PFSK-1 (cell line): ENCODE measurements at regions not wholly inside any gene's neighbourhood (a gene's known extent, or its start where the extent isn't known, plus 50 kb on each side); places are given as distances from the start of the nearest gene placed in this dataset.

ENCODE experiments used
- FOXP2 ChIP-seq: optimal IDR thresholded peaks from 2 replicates; pipeline ENCODE3; 2011; ENCODE audit warnings: borderline replicate concordance, control low read depth, inconsistent platforms; ENCODE audit not compliant: insufficient read depth; ENCODE audit errors: extremely low read length, extremely low read depth
- POLR2AphosphoS5 ChIP-seq: IDR thresholded peaks from 2 replicates; pipeline ENCODE4 v1.6.1; 2012; ENCODE audit warnings: low read depth, mild to moderate bottlenecking, control low read depth, low read length, moderate library complexity
- SIN3A ChIP-seq: IDR thresholded peaks from 2 replicates; pipeline ENCODE4 v1.6.1; 2012; ENCODE audit warnings: mild to moderate bottlenecking, low read length, moderate library complexity, borderline replicate concordance; ENCODE audit not compliant: insufficient read depth
- TAF1 ChIP-seq: IDR thresholded peaks from 2 replicates; pipeline ENCODE4 v1.6.1; 2012; ENCODE audit warnings: low read length, control low read depth, borderline replicate concordance; ENCODE audit not compliant: insufficient read depth
- TF ChIP-seq, protein P1 (sequence below), 2 experiments: IDR thresholded peaks; 2 replicates each; pipeline versions ENCODE4 v1.6.1 to v1.8.0; 2011 to 2012; ENCODE audit warnings: low read depth in 2 of 2, low read length in 2 of 2, control low read depth in 1 of 2, inconsistent platforms in 1 of 2, mild to moderate bottlenecking in 1 of 2, moderate library complexity in 1 of 2; ENCODE audit not compliant: insufficient read depth in 1 of 2

DNA sequence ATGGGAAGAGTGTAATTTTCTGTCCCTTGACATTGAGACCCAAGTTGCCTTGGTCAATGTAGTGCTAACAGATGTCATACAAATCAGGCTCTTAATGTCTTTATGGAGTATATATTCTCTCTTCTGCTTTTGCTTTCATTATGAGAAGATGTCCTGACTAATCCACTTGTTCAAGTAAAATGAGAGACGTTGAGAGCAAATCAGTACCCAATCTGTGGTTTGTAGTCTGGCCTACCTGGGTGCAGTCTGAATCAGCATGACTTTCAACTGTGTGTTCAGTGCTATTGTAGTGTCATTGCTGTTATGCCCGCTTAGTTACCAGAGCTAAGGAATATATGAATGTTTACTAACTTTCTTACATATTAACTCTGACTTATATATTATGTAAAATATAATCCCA lies 612.4 kb downstream of the ANKRD7 start:
- TF ChIP-seq TAF1: no peak
- no peak for TF ChIP-seq POLR2AphosphoS5

DNA sequence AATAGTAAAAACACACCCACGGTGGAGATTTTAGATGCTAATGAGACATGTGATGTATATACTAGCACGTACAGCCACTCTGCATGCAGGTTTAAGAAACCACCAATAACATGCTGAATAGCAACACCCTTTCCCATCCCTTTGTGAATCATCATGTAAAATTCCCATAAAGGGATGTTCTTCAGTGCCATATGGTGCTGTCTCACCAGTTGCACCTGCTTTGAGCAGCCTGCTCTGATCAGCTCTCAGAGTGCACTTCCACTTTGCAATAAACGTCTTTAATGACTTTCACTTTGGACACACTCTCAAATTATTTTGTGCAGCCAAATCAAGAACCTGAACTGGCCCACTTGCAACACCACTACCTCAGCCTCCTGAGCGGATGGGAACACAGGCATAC lies 615.0 kb downstream of the ANKRD7 start:
- TF ChIP-seq FOXP2: no peak
- no peak for TF ChIP-seq SIN3A
- no peak for TF ChIP-seq TAF1
- TF ChIP-seq POLR2AphosphoS5: no peak
- TF ChIP-seq, protein P1, sequence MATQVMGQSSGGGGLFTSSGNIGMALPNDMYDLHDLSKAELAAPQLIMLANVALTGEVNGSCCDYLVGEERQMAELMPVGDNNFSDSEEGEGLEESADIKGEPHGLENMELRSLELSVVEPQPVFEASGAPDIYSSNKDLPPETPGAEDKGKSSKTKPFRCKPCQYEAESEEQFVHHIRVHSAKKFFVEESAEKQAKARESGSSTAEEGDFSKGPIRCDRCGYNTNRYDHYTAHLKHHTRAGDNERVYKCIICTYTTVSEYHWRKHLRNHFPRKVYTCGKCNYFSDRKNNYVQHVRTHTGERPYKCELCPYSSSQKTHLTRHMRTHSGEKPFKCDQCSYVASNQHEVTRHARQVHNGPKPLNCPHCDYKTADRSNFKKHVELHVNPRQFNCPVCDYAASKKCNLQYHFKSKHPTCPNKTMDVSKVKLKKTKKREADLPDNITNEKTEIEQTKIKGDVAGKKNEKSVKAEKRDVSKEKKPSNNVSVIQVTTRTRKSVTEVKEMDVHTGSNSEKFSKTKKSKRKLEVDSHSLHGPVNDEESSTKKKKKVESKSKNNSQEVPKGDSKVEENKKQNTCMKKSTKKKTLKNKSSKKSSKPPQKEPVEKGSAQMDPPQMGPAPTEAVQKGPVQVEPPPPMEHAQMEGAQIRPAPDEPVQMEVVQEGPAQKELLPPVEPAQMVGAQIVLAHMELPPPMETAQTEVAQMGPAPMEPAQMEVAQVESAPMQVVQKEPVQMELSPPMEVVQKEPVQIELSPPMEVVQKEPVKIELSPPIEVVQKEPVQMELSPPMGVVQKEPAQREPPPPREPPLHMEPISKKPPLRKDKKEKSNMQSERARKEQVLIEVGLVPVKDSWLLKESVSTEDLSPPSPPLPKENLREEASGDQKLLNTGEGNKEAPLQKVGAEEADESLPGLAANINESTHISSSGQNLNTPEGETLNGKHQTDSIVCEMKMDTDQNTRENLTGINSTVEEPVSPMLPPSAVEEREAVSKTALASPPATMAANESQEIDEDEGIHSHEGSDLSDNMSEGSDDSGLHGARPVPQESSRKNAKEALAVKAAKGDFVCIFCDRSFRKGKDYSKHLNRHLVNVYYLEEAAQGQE (IDR thresholded peaks at IDR 0.05; ENCODE audit: insufficient read depth in 1 of 2, low read depth in 2 of 2, low read length in 2 of 2): no peak

DNA sequence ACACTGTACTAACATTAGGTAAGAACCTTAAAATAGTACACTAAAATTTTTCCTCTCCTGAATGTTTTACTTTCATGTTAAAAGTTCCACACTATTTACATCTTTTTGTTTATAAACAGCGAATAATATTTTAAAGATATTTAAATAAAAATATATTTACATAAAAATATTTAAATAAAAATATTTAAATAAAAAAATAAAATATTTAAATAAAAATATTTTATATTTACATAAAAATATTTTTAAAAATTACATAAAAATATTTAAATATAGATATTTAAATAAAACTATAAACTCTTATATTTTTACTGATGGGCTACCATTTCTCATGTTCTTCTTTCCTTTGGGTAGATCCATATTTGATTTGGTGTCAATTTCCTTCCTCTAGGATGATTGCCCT lies 619.0 kb downstream of the ANKRD7 start:
- TF ChIP-seq POLR2AphosphoS5 (no peak), TAF1 (no peak), SIN3A (no peak), FOXP2 (no peak)
- TF ChIP-seq, protein P1 (IDR thresholded peaks at IDR 0.05; ENCODE audit: insufficient read depth in 1 of 2, low read depth in 2 of 2, low read length in 2 of 2): no peak

DNA sequence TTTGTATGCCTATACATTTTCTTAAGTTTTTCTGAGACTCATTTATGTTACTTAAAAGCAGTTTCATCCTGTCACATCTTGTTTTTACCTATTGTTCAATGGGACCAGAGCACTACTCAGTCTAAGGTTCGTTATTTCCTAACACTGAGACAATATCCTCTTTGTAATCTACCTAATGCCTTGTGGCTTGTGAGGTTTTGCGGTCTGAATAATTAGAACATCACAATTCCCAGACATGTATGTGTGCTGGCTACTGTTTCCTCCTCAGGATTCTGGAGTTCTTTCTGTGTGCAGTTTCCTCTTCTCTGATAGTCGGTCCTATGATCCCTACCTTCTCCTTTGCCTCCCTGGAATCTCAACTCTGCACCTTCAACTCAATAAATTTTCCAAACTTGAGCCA lies 620.2 kb downstream of the ANKRD7 start:
- TF ChIP-seq SIN3A (no peak), TAF1 (no peak), POLR2AphosphoS5 (no peak), FOXP2 (no peak)
- TF ChIP-seq, protein P1 (IDR thresholded peaks at IDR 0.05; ENCODE audit: insufficient read depth in 1 of 2, low read depth in 2 of 2, low read length in 2 of 2): no peak

DNA sequence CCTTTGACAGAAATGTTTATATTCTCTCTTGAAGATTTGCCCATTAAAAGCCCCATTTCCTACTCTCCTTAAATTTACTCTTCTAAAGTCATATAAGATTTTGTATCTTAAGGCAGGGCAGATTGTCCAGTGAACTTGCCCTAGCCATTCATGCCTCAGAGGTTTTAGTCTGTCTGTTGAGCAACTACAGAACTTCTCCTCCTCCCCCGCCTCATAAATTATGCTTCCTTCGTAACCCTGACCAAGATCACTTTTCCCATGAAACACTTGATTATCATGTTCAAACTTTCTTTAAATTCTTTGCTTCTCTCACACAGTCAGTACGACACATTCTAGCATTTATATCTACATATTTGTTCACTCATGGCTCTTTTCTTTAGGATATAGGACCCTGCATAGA lies 621.3 kb downstream of the ANKRD7 start:
- TF ChIP-seq, protein P1 (IDR thresholded peaks at IDR 0.05; ENCODE audit: insufficient read depth in 1 of 2, low read depth in 2 of 2, low read length in 2 of 2): no peak
- TF ChIP-seq SIN3A (no peak), POLR2AphosphoS5 (no peak), FOXP2 (no peak), TAF1 (no peak)
